ENCODE measurements at regions not wholly inside any gene's neighbourhood (a gene's known extent, or its start where the extent isn't known, plus 50 kb on each side); places are given as distances from the start of the nearest gene placed in this dataset.

DNA sequence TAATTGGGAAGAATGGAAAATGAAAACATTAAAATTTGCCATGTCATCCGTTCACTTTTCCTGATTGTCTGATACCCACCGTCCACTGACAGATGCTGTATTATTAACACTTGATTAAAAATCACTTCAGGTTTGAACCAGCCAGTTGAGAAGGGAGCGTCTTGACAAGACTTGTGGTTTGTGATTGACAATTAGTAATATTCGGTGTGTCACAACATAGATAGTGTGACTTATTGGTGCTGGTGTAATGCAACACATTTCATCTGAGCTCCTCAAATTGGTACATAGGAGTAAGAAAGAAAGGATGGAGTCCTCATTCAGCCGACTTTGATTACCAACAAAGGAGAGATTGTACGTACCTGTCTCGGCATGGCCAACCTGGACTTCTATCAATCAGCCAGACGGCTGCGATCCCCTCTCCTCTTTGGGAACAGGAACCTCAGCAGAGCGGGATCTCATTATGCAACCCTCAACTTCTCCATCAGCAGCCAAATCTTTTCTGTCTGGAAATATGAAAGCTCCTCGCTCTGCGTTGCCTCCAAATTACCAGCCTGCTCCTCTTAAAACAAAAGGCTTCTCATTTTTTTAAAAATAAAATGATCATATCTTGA is 211.7 kb upstream of the MVB12B start:
- no peak for DNase-seq (ENCODE audit: low read depth, low spot score)
- in situ Hi-C loops (cut with HindIII; ENCODE audit: low sequenced_read_pairs) = no loop called here
- H3K4me3 ChIP-seq (ENCODE audit: low read depth, low read length) = no peak overlapping the region
- TF ChIP-seq, protein P1, sequence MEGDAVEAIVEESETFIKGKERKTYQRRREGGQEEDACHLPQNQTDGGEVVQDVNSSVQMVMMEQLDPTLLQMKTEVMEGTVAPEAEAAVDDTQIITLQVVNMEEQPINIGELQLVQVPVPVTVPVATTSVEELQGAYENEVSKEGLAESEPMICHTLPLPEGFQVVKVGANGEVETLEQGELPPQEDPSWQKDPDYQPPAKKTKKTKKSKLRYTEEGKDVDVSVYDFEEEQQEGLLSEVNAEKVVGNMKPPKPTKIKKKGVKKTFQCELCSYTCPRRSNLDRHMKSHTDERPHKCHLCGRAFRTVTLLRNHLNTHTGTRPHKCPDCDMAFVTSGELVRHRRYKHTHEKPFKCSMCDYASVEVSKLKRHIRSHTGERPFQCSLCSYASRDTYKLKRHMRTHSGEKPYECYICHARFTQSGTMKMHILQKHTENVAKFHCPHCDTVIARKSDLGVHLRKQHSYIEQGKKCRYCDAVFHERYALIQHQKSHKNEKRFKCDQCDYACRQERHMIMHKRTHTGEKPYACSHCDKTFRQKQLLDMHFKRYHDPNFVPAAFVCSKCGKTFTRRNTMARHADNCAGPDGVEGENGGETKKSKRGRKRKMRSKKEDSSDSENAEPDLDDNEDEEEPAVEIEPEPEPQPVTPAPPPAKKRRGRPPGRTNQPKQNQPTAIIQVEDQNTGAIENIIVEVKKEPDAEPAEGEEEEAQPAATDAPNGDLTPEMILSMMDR (IDR thresholded peaks at IDR 0.05; ENCODE audit: low read depth, low read length) = no peak

DNA sequence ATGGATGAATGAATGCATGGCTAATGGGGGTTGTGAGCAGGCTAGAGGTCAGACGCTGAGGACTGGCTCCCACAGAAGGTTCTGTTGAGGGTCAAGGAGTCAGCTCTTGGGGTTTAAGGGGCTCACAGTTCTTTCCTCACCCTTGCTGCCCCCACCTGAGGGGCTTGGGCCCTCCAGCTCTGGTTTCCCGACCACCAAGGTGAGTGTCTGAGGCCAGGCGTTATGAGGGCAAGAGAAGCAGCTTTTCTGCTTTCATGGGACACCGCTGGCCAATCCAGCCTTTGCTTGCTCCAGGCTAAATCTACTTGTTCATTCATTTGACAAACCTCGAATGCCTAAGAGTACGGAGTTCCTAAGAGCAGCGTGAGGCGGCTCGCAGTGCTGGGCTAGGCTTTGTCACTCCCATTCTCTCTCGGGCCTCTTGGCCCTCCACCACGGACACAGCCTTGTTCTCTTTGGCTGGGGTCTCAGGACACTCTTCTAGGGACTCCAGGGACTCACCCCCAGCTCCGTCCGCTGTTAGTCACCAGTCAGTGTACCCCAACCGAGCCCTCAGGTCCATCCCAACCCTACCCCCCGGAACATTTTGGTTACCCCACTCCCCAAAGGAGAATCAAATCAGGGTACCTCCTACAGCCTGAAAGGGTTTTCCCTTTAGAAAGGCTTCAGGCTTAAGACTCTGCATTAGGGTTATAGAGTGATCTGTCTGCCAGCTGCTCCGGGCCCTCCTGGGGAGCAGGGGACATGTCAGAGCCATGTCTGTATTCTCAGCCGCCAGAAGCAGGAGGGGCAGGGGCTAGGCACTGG is 210.1 kb upstream of the MVB12B start:
- in situ Hi-C loops (cut with HindIII; ENCODE audit: low sequenced_read_pairs) = no loop called here
- DNase-seq (ENCODE audit: low read depth, low spot score) = no peak
- TF ChIP-seq, protein P1 (IDR thresholded peaks at IDR 0.05; ENCODE audit: low read depth, low read length) = no peak
- no peak overlapping the region for H3K4me3 ChIP-seq (ENCODE audit: low read depth, low read length)

DNA sequence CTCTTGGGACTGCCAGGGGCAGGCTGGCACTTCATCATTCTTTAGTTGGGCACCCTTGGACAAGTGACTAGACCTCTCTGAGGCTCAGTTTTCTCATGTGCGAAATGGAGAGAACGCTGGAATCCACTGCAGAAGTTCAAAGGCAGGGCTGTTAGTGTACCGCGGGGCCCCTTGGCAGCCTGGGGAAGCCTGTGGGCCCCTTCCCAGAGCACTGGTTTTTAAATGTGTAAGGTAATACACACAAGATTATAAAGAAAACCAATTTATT is 209.5 kb upstream of the MVB12B start:
- in situ Hi-C loops (cut with HindIII; ENCODE audit: low sequenced_read_pairs) = no loop called here
- H3K4me3 ChIP-seq (ENCODE audit: low read depth, low read length) = no peak overlapping the region
- TF ChIP-seq, protein P1 (IDR thresholded peaks at IDR 0.05; ENCODE audit: low read depth, low read length) = no peak
- DNase-seq (ENCODE audit: low read depth, low spot score) = no peak

DNA sequence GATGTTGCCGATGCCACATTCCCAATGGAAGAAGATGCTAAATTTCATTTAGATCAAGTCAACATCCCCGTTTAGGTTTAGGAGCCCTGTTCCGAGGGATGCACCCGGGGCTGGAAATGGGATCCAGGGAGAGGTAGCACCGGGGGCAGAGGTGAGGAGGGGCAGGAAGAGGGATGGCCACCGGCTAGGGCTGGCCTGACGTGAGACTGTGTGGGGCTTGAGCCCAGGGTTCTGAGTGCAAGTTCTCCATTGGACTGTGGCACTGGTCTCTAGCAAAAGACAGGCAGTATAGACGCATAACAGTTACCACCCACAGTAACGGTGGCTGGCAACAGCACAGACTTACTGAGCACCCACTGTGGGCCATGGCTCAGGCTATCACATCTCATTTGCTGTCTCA is 209.0 kb upstream of the MVB12B start:
- in situ Hi-C loops (cut with HindIII; ENCODE audit: low sequenced_read_pairs) = no loop called here
- TF ChIP-seq, protein P1 (IDR thresholded peaks at IDR 0.05; ENCODE audit: low read depth, low read length) = no peak
- DNase-seq (ENCODE audit: low read depth, low spot score) = no peak
- no peak overlapping the region for H3K4me3 ChIP-seq (ENCODE audit: low read depth, low read length)

DNA sequence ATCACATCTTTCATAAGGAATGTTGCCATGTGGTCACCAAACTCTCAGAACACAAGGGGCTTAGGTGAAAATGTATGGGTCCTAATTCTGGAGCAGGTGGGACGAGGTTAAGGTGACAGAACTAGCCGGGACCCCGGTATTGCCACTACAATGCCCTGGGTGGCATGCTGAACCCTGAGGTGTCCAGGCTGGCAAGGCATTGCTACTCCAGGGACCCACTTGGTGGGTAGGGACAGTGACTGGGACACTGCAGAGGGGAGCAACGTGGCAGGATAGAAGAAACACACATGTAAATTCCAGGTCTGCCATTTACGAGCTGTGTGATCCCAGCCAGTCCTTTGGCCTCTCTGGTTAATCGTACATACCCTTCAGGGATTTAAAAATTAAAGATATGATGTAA is 206.9 kb upstream of the MVB12B start:
- in situ Hi-C loops (cut with HindIII; ENCODE audit: low sequenced_read_pairs) = no loop called here
- TF ChIP-seq, protein P1 (IDR thresholded peaks at IDR 0.05; ENCODE audit: low read depth, low read length) = no peak
- no peak for DNase-seq (ENCODE audit: low read depth, low spot score)
- H3K4me3 ChIP-seq (ENCODE audit: low read depth, low read length) = no peak overlapping the region

DNA sequence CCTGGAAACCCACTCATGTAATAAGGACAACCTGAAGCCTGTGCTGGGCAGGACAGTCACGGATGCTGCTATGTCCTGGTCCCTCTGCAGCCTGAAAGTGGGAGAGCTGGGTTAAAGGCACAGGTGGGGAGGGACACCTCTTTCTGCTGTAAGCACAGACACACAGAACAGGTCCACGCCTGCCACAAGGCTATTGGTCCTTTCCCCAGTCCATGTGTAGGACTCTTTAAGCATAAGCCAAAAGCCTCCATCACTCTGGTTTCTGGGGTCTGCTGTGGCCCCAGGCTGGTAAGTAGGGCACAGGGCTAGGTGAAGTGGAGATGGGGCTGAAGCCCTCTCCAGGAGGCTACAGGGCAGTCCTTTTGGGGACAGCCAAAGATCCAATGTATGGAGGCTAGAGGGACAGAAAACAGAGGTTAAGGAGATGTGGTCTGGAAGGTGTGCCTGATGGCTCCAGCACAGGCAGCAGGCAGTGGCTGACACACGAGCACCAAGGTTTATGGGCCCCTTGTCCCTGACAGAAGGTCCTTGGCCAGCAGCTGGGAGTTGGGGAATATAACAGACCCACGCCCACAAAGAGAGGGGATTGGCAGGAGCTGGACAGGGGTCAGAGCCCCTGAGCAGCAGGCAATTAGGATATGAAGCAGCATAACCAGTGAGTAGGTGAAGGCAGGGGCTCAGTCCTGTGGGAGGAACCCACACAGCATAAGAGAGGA is 203.6 kb upstream of the MVB12B start:
- no peak for DNase-seq (ENCODE audit: low read depth, low spot score)
- TF ChIP-seq, protein P1 (IDR thresholded peaks at IDR 0.05; ENCODE audit: low read depth, low read length) = no peak
- in situ Hi-C loops (cut with HindIII; ENCODE audit: low sequenced_read_pairs) = no loop called here
- no peak overlapping the region for H3K4me3 ChIP-seq (ENCODE audit: low read depth, low read length)

All from astrocyte of the spinal cord (primary cell).